22Rv1 (cell line): ENCODE measurements at regions not wholly inside any gene's neighbourhood (a gene's known extent, or its start where the extent isn't known, plus 50 kb on each side); places are given as distances from the start of the nearest gene placed in this dataset.

Experiments used
- H3K27ac ChIP-seq: fragments of 450-650 bp; 2 replicates; pipeline ENCODE4 v1.5.1; 2017
- ZFX ChIP-seq: fragments of 450-650 bp; IDR thresholded peaks from 2 replicates; pipeline ENCODE4 v1.6.1; 2017; ENCODE audit warnings: antibody characterized with exemption, borderline replicate concordance
- TF ChIP-seq, protein P1 (sequence below): fragments of 450-650 bp; IDR thresholded peaks from 2 replicates; pipeline ENCODE4 v1.5.1; 2017; ENCODE audit warnings: mild to moderate bottlenecking

DNA sequence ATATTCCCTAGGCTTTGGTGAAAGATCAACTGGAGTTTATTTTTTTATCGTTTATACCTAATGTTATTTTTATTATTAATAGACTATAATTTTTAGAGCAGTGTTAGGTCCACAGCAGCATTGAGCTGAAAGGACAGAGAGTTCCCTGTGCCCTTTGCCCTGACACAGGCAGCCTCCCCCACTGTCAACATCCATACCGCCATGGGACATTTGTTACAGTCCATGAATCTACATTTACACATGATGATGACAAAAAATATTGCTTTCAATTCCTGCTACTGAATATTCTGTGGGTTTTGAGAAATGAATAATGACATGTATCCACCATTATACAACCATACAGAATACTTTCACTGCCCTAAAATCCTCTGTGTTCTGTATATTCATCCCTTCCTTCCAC, 1297.5 kb upstream of the SORCS1 start:
- no peak overlapping the region for H3K27ac ChIP-seq
- no peak for TF ChIP-seq ZFX
- TF ChIP-seq, protein P1, sequence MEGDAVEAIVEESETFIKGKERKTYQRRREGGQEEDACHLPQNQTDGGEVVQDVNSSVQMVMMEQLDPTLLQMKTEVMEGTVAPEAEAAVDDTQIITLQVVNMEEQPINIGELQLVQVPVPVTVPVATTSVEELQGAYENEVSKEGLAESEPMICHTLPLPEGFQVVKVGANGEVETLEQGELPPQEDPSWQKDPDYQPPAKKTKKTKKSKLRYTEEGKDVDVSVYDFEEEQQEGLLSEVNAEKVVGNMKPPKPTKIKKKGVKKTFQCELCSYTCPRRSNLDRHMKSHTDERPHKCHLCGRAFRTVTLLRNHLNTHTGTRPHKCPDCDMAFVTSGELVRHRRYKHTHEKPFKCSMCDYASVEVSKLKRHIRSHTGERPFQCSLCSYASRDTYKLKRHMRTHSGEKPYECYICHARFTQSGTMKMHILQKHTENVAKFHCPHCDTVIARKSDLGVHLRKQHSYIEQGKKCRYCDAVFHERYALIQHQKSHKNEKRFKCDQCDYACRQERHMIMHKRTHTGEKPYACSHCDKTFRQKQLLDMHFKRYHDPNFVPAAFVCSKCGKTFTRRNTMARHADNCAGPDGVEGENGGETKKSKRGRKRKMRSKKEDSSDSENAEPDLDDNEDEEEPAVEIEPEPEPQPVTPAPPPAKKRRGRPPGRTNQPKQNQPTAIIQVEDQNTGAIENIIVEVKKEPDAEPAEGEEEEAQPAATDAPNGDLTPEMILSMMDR: no peak

GRCh38 chr10:108454793-108455192, 1290.3 kb upstream of the SORCS1 start:
- TF ChIP-seq ZFX: no peak
- TF ChIP-seq, protein P1: no peak
- H3K27ac ChIP-seq: no peak overlapping the region

GRCh38 chr10:108454224-108454623, 1289.7 kb upstream of the SORCS1 start:
- TF ChIP-seq, protein P1: no peak
- TF ChIP-seq ZFX: no peak
- no peak overlapping the region for H3K27ac ChIP-seq

DNA sequence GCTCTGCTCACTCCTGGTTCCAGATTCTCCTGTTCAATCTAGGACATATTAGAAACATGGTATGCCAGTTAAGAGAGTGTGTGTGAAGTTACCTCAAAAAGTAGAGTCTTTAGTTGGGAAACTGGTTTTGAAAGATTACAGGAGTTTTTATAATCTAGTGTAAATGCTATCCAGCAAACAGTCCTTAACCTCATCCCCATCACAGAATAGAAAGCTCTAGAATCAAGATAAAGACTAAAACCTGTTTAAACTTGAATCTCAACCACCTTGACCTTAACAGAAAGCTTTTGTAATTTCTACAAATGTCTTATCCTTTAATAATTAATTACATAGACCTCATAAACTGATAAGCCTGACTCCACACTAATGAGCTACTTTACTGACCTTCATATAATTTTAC, 1288.7 kb upstream of the SORCS1 start:
- no peak for TF ChIP-seq ZFX
- TF ChIP-seq, protein P1: no peak
- no peak overlapping the region for H3K27ac ChIP-seq

GRCh38 chr10:108452533-108452932, 1288.0 kb upstream of the SORCS1 start:
- TF ChIP-seq ZFX: no peak
- TF ChIP-seq, protein P1: no peak
- H3K27ac ChIP-seq: no peak overlapping the region

DNA sequence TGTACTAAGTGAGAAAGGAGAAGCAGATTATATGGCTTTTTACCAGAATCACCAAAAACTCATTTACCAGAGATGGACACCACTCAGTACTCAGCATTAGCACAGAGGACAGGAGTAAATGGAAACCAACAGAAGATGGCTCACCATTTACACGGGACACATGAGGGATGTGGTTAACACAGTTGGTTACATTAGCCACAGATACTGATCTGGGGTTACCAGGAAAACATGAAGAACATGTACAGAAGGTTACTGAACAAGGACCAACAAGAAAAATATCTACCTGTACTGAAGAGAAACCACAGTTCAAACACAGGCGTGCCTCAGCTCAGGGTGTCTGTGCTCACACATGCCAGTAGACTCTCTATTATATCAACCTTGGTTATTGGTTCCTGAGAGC, 1285.8 kb upstream of the SORCS1 start:
- H3K27ac ChIP-seq: no peak overlapping the region
- TF ChIP-seq ZFX: no peak
- TF ChIP-seq, protein P1: no peak

DNA sequence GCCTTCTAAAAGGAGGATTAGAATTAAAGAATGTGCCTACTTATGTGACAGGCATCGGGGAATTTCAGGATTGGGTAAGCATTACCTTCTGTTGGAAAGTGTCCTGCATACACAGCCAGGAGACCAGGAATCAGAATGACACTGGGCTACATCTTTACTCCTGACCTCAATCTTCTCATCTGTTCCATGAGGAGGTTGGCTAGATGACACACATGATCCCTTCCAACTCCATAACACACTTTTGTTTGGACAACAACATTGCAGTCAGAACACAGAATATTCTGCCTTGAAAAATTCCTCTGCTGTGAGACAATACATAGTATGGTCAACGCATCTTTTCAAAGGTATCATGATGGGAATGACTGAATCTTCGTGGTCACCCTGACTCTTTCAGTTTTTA, 1281.2 kb upstream of the SORCS1 start:
- no peak for TF ChIP-seq ZFX
- TF ChIP-seq, protein P1: no peak
- no peak overlapping the region for H3K27ac ChIP-seq
